Sigmoid colon (tissue), 4 donors: ENCODE measurements at regions not wholly inside any gene's neighbourhood (a gene's known extent, or its start where the extent isn't known, plus 50 kb on each side); places are given as distances from the start of the nearest gene placed in this dataset.

Experiments used
- EP300 ChIP-seq, 4 donors: sonication (generic); formaldehyde crosslinking; IDR thresholded peaks; one replicate each; pipeline ENCODE4 v1.6.1; 2017; ENCODE audit warnings: antibody characterized with exemption in 4 of 4
- POLR2A ChIP-seq, 2 donors: fragments of 450-650 bp; IDR thresholded peaks; one replicate each; pipeline ENCODE4 v1.6.1; 2016; ENCODE audit warnings: antibody characterized with exemption in 2 of 2, mild to moderate bottlenecking in 2 of 2, moderate library complexity in 2 of 2
- POLR2AphosphoS5 ChIP-seq, 4 donors: sonication (generic); formaldehyde crosslinking; IDR thresholded peaks; one replicate each; pipeline ENCODE4 v1.6.1; 2017; ENCODE audit warnings: antibody characterized with exemption in 4 of 4

DNA sequence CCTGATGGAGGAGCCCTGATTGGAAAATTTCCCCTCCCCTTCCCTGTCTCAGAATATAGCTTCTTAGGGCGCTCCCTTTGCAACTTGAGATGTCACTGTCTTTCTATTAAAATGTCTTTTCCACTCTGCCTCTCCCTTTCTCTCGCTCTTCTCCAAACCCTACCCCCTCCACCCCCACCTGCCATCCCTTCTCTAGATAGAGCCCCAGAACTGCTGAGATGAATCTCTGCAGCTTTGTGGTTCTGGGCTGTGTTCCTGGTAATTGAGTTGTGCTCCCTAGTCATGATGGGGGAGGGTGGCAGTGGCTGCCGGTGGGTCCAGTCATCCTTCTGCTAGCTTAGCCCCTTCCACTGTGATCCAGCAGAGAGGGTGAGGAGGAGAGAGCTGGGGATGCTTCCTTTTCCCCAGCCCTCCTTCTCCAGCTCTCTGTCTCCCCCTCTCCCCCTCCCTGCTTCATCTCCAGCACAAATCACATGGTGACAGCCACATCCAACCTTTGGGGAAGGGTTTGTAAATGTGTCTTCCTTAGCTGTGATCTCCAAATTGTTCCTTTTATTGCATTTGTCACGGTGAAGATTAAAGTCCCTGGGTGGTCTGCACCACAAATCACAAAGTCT, 50.8 kb upstream of the BTRC start:
- TF ChIP-seq EP300 (IDR thresholded peaks at IDR 0.05) (no peak), POLR2A (IDR thresholded peaks at IDR 0.05) (no peak), POLR2AphosphoS5 (IDR thresholded peaks at IDR 0.05) (no peak)
